NB4 (cell line): ENCODE measurements at regions not wholly inside any gene's neighbourhood (a gene's known extent, or its start where the extent isn't known, plus 50 kb on each side); places are given as distances from the start of the nearest gene placed in this dataset.

ENCODE experiments used
- POLR2A ChIP-seq: IDR thresholded peaks from 2 replicates; pipeline ENCODE4 v1.6.1; 2011; ENCODE audit warnings: mild to moderate bottlenecking; ENCODE audit not compliant: insufficient read length; ENCODE audit errors: extremely low read depth
- TF ChIP-seq, protein P1 (sequence below): IDR thresholded peaks from one replicate; pipeline ENCODE4 v1.5.1; 2012; ENCODE audit warnings: low read depth, low read length

DNA sequence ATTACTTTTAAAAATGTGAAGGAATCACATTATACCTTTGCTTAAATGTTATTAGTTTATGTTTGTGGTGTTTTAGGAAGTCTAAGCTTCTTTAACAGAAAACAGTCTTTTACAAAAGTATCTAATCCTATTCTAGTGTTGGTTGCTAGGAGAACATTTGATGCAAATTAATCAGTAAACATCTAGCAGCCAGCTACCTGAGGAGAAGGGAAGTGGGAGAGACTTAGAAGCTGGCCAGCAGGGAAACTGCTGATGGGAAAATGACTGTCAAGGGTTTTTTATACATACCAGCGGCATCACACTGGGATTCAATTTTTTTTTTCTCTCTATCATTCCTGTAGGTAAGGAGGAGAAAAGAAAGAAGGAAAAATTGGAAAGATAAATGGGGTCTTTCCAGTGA, 686.0 kb upstream of the MMS22L start:
- TF ChIP-seq POLR2A, result no peak
- TF ChIP-seq, protein P1, sequence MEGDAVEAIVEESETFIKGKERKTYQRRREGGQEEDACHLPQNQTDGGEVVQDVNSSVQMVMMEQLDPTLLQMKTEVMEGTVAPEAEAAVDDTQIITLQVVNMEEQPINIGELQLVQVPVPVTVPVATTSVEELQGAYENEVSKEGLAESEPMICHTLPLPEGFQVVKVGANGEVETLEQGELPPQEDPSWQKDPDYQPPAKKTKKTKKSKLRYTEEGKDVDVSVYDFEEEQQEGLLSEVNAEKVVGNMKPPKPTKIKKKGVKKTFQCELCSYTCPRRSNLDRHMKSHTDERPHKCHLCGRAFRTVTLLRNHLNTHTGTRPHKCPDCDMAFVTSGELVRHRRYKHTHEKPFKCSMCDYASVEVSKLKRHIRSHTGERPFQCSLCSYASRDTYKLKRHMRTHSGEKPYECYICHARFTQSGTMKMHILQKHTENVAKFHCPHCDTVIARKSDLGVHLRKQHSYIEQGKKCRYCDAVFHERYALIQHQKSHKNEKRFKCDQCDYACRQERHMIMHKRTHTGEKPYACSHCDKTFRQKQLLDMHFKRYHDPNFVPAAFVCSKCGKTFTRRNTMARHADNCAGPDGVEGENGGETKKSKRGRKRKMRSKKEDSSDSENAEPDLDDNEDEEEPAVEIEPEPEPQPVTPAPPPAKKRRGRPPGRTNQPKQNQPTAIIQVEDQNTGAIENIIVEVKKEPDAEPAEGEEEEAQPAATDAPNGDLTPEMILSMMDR, result no peak
